GM21423 (cell line): ENCODE measurements at regions not wholly inside any gene's neighbourhood (a gene's known extent, or its start where the extent isn't known, plus 50 kb on each side); places are given as distances from the start of the nearest gene placed in this dataset.

ENCODE experiments used
- ATAC-seq: cut with Tn5 transposase; IDR thresholded peaks from one replicate; pipeline ENCODE4 v1.9.1; 2021; ENCODE audit warnings: mild to moderate bottlenecking, moderate library complexity; ENCODE audit not compliant: unreplicated experiment

- ATAC-seq, result no peak
These were observed 406.7 kb downstream of the GPATCH2 start for GRCh38 chr1:217224201-217224600.

DNA sequence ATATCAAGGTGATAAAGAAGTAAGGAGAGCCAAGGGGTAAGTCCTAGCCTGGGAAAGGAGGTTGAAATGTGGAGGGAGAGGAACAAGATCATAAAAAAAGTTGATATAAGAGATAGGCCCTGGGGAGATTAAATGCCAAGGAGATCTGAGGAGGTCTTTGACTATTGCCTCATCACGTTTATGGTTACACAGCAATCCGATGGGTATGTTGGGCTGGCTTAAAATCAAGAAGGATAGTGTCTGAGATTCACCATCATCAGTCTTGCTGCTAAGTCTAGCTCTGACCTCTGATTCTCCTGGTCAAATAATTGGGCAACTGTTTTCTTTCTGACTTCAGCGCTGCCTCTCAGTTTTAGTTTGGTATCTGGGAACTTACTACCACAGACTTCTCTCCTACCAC lies 416.3 kb downstream of the GPATCH2 start:
- ATAC-seq, result no peak

- no peak for ATAC-seq
These were observed 419.4 kb downstream of the GPATCH2 start for GRCh38 chr1:217211486-217211885.

DNA sequence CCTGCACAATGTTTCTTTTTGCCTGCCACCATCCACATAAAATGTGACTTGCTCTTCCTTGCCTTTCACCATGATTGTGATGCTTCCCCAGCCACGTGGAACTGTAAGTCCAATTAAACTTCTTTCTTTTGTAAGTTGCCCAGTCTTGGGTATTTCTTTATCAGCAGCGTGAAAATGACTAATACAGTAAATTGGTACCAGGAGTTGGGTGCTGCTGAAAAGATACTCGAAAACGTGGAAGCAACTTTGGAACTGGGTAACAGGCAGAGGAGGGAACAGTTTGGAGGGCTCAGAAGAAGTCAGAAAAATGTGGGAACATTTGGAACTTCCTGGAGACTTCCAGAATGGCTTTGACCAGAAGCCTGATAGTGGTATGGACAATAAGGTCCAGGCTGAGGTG lies 425.3 kb downstream of the GPATCH2 start:
- no peak for ATAC-seq

- no peak for ATAC-seq
These were observed 434.3 kb downstream of the GPATCH2 start for GRCh38 chr1:217196616-217197015.

DNA sequence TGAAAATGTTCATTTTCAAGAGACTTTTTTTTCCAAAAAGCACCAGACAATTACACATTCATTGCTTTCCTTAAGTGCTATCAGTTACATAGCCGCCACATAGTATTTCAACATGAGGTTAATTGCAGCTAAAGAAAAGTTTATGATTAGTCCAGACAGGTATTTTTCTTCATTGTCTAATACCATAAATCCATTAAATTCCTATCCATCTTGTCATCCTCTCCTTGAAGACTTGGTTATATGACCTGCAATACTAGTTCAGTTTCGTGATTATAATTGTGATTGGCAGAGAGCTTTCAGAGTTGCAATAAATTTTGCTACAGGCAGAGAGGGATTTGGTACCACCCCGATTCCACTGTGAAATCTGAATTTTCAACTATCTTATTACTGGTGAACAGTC lies 437.7 kb downstream of the GPATCH2 start:
- no peak for ATAC-seq

DNA sequence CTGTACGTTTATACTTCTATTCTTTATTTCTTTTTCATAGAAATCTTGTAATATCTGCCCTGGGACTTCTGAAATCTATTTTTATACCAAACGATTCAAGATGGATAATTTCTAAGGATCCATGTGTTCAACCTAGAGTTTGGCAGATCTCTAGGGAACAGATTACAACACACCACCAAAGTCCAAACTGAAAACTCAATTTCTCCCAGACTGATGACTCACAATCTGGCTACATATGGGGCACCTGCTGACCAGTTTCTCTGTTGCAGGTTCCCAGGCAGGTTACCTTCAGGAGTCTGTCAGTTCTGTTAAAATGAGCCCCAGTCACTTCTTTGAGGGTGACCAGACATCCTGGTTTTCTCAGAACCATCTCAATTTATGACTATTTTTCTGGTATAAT lies 439.4 kb downstream of the GPATCH2 start:
- ATAC-seq, result no peak

DNA sequence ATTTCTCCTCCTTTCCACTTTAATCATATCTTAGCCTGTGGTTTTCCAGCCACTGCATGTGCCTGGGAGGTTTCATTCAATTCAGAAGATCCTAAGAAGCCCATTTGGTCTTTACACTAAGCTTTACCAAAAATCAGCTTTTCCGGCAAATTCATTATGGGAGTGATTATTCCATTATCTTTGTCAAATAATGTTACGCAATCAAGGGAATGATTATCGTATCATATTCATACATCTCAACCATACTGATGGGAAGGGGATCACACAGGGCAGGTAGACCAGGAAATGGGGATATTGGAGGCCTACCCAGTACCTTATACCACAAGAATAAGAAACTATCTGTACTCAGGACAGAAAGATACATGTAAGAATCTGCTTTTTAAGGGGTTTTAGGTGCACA lies 440.5 kb downstream of the GPATCH2 start:
- ATAC-seq, result no peak

DNA sequence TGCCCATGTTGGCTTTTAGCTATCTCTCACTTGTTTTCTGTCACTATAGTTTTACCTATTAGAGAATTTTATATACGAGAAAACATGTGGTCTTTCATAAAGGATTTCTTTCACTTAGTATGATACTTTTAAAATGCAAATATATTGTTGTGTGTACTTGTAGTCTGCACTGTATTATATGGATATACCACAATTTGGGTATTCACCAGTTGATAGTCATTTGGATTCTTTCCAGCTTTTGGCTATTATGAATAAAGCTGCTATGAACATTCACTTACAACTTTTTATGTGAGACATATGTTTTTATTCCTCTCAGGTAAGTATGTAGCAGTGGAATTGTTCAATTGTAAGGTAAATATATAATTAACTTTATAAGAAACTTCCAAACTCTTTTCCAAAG lies 441.5 kb downstream of the GPATCH2 start:
- no peak for ATAC-seq

DNA sequence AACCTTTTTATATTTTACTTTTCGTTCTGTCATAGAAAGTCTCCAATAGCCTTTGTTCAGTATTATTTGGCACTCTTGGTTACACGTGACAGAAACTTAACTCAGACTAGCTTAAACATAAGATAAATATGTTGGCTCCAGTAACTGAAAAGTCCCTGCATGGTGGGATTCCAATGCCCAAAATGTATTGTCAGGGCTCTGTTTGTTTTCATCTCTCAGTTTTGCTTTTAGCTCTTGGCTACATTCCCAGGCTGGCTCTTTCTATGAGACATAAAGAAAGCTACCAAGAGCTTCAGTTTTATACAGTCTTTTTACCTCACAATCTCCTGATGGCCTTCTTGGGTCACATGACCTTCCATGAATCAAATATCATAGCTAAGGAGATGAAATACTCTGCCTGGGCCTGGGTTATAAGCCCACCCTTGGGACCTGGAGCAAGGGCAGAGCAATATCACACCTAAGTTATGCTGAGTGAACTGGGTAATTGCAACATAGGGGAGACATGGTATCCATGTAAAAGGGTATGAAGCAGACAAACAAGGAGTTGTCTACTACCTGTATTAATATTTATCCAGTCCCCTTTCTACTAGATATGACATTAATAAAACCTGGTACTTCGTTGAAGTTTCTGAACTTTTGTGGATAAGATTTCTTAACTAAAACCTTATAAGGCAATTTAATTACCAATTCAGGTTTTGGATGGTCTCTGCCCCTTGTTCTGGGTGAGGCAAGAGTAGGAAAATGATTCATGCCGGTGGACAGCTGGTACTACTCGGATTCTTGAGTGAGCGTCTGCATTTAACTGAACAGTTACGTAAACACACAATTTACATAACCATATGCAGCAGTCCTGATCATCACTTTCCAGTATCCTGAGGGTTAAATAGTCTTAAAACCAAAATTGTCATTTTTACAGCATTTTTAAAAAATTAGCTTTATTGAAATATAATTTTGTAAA lies 442.3 kb downstream of the GPATCH2 start:
- ATAC-seq, result no peak

GRCh38 chr1:217186664-217187063 lies 444.2 kb downstream of the GPATCH2 start:
- ATAC-seq, result no peak

DNA sequence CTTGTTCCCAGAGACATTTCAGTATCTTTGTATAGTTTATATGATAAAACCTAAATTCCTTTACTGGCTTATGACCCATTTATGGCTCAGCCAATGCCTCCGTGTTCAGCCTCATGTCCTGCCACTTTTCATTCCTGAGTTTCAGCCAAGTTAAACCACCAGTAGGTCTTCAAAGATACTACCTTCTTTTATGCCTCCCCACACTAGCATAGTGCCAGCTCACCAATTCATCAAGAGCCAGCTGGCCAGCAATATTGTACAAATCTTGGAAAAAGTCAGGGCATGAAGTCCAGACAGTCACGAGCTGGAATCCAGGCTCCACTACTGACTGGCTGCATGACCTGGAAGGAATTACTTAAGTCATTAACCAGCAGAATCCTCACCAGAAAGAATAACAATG lies 446.0 kb downstream of the GPATCH2 start:
- no peak for ATAC-seq

DNA sequence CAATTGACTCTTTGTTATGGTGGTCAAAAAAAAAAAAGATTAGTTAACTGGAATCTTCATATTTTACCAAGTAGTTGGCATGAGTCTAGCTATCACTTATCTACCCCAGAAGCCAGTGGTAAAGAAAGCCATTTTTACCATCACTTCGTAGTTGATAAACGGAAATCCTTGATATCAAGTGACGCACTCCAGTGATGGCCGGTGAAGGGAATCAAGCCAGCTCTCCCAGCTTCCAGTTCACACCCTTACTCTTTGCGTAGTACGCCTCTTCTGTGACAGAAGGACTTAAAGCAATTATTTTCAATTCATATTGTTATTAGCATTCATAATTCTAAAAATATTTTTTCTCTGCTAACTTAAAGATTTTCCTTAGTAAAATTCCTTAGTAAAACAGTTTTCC lies 447.9 kb downstream of the GPATCH2 start:
- ATAC-seq, result no peak

DNA sequence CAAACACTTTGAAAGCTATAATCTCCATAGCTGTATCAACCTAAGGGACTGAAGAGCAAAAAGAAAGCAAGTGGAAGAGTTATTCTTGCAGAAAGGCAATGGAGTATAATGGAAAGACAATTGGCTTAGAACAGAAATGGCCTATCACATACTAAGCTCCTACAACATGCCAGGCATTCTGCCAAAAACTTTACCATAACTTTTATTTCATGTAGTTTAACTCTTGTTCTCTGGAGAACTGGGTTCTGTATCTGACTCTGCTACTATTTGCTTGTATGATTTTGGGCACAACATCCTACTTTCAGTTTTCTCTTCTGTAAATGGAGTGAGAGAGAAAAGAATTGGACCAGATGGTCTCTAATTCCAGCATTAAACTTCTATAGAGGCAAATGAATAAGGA lies 449.1 kb downstream of the GPATCH2 start:
- no peak for ATAC-seq

DNA sequence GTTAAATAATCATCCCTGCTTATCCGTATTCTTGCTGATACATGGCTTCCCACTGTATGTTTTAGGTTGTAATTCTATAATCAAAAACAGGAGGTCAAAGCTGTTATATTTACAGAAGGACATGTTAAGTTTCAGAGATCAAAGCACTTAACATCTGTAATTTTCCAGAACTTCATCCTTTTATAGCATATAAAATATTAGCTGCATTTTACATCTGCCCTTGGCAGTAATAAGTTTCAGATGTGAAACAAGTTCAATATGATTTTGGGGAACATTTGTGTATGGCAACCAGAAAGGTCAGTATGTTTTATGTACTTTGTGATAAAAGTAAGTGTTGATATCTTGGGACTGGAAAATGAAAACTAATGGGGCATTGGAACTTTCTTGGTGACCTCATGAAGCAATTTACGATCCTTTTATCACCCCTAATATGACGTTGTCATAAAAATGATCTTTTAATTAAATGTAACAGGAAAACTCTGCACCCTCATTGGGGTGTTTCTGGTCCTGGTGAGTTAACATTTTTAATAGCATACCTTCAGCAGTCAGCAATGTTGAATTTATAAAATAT lies 449.6 kb downstream of the GPATCH2 start:
- no peak for ATAC-seq

DNA sequence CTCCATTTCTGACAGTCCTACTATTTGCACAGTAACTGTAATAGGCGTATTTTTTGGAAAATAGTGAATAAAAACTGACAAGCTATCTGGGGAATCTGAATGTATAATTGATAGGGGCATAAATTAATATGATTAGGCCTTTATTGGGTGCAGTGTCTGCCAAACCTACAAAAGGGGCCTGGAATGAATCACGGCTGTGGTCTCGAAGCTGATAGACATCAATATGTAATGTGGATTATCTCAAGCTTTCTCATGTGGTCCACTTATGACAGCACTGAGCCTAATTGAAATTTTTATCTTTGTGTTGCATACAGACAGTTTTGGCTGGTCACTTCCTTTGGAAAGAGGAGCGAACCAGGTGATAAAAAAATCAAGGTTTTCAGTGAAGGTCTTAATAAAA lies 450.4 kb downstream of the GPATCH2 start:
- ATAC-seq, result no peak

DNA sequence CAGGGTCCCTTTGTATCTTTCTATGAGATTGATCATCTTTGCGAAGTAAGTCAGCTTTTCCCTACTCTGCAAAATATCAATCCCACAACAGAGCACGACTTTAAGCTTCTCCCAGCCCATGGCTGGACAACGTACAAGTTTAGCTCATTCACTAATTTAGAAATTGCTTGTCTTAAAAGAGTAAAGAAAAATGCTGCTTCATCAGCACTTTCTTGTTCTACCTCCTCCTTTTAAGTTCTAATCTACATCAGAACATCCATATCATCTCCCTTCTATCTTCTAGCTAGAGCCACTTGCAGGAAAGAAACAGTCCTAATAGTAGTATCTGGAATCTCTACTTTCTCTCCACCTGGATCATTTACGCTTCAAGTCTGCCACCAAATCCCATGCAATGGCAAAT lies 441.2 kb upstream of the ESRRG start:
- ATAC-seq, result no peak

GRCh38 chr1:217153361-217153760 lies 430.1 kb upstream of the ESRRG start:
- ATAC-seq, result no peak

GRCh38 chr1:217150366-217150765 lies 427.1 kb upstream of the ESRRG start:
- ATAC-seq, result no peak

DNA sequence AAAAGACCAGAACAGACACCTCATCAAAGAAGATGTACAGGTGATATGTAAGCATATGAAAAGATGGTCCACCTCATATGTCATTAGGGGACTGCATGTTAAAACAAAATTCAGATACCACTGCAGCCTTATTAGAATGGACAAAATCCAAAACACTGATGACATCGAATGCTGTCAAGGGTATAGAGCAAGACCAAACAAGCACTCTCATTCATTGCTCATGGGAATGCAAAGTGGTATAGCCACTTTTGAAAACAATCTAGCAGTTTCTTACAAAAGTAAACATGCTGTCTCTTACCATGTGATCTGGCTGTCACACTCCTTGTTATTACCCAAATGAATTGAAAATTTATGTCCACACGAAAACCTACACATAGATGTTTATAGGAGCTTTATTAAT lies 426.6 kb upstream of the ESRRG start:
- no peak for ATAC-seq

DNA sequence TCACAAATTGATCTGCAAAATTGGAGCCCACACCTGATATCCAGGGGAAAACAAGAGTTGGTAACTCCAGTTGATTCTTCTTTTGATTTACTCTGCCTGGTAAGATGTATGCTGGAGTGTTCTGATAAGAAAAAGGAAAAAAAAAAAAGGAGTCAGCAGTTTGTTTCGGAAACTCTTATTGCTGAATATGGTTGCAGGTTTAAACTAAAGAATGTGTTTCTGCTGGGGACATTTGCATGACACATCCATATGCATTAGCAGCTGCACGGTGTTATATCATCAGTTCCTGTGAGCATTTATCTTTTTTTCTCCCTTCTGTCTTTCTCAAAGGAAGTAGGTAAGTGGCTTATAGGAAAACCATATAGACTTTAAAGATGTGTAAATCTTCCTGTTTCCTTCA lies 418.5 kb upstream of the ESRRG start:
- no peak for ATAC-seq

- no peak for ATAC-seq
These were observed 417.0 kb upstream of the ESRRG start for GRCh38 chr1:217140041-217140901.
